GM12878 (cell line): ENCODE measurements at regions not wholly inside any gene's neighbourhood (a gene's known extent, or its start where the extent isn't known, plus 50 kb on each side); places are given as distances from the start of the nearest gene placed in this dataset.

ENCODE experiments used
- ATAC-seq: fragments of 200-7000 bp; cut with Tn5 transposase; 3 replicates; pipeline ENCODE4 v1.9.1; 2020; ENCODE audit warnings: mild to moderate bottlenecking, moderate library complexity
- BruUV-seq: library from RNA; stranded (reverse); fragments of 400-500 nt; replicated peaks from 2 replicates; lab custom pipeline; 2021; lab: Mats Ljungman, UMichigan
- CTCF ChIA-PET: fragments of 300-600 bp; sonication (Branson Sonifier 250); formaldehyde crosslinking; extraction: SDS; loops from one replicate; lab custom pipeline; 2021; ENCODE audit warnings: inconsistent platforms; lab: Yijun Ruan, JAX
- POLR2A ChIA-PET: fragments of 350-600 bp; formaldehyde crosslinking; extraction: SDS; loops from one replicate; lab custom pipeline; 2021; ENCODE audit warnings: inconsistent platforms; lab: Charles Lee
- RAD21 ChIA-PET: fragments of 300-600 bp; sonication (Branson Sonifier 250); formaldehyde crosslinking; loops from one replicate; lab custom pipeline; 2023; ENCODE audit warnings: antibody characterized with exemption; ENCODE audit not compliant: unreplicated experiment; lab: Charles Lee
- SMC1A ChIA-PET: fragments of 300-600 bp; sonication (Branson Sonifier 250); formaldehyde crosslinking; loops from one replicate; lab custom pipeline; 2023; ENCODE audit not compliant: unreplicated experiment, uncharacterized antibody; lab: Charles Lee
- DNase-seq: peaks from one replicate; pipeline ENCODE4 v3.0.0-alpha.2; 2011; ENCODE audit warnings: low read depth, low spot score
- FAIRE-seq: peaks from 3 replicates; lab custom pipeline; 2011; peaks lifted over from hg19 to GRCh38; lab: Jason Lieb, UNC
- H2AFZ ChIP-seq: 2 replicates; pipeline ENCODE4 v1.6.0; 2011; ENCODE audit warnings: low read depth, low read length, control low read depth; ENCODE audit not compliant: control insufficient read depth
- H3K27ac ChIP-seq: 2 replicates; pipeline ENCODE4 v1.5.1; 2011; ENCODE audit warnings: control low read depth; ENCODE audit not compliant: control insufficient read depth, insufficient read depth
- H3K27me3 ChIP-seq, 2 experiments: replicated peaks in 1 of 2; 2 replicates each; pipeline versions ENCODE4 v1.6.0 to v1.6.1; 2011; ENCODE audit warnings: low read length in 1 of 2; ENCODE audit not compliant: control insufficient read depth in 2 of 2, insufficient read depth in 2 of 2
- H3K36me3 ChIP-seq, 2 experiments: 2 replicates each; pipeline ENCODE4 v1.5.1; 2011; ENCODE audit warnings: low read length in 1 of 2; ENCODE audit not compliant: control insufficient read depth in 2 of 2, insufficient read depth in 2 of 2
- H3K4me1 ChIP-seq: 2 replicates; pipeline ENCODE4 v1.6.1; 2011; ENCODE audit warnings: mild to moderate bottlenecking, low read length, moderate library complexity, mixed read lengths; ENCODE audit not compliant: control insufficient read depth, insufficient read depth
- H3K4me2 ChIP-seq: 2 replicates; pipeline ENCODE4 v1.6.0; 2011; ENCODE audit warnings: control low read depth; ENCODE audit not compliant: control insufficient read depth, insufficient read depth
- H3K4me3 ChIP-seq: fragments of 200-600 bp; sonication (generic); 2 replicates; pipeline ENCODE4 v1.5.1; 2016
- H3K79me2 ChIP-seq: 2 replicates; pipeline ENCODE4 v1.6.0; 2011; ENCODE audit warnings: low read length; ENCODE audit not compliant: control insufficient read depth, insufficient read depth
- H3K9ac ChIP-seq: 2 replicates; pipeline ENCODE4 v1.8.0; 2011; ENCODE audit warnings: low read length, control low read depth, mixed read lengths; ENCODE audit not compliant: control insufficient read depth, insufficient read depth
- H3K9me3 ChIP-seq: replicated peaks from 3 replicates; pipeline ENCODE4 v1.5.1; 2011; ENCODE audit warnings: mild to moderate bottlenecking, low read length; ENCODE audit not compliant: control insufficient read depth, insufficient read depth
- H4K20me1 ChIP-seq: 2 replicates; pipeline ENCODE4 v1.6.0; 2011; ENCODE audit not compliant: control insufficient read depth, insufficient read depth
- ATF7 ChIP-seq: fragments of 450-650 bp; IDR thresholded peaks from 2 replicates; pipeline ENCODE4 v1.6.1; 2016; ENCODE audit warnings: low read depth, mild to moderate bottlenecking
- CBFB ChIP-seq: IDR thresholded peaks from 2 replicates; pipeline ENCODE4 v1.6.1; 2016; ENCODE audit warnings: antibody characterized with exemption, low read depth
- CEBPB ChIP-seq, 2 experiments: fragments of 150-350 bp in 1 of 2; IDR thresholded peaks; 2 replicates each; pipeline ENCODE4 v1.6.1; 2012 to 2014; ENCODE audit warnings: low read depth in 2 of 2, low read length in 2 of 2, borderline replicate concordance in 1 of 2, inconsistent platforms in 1 of 2
- CHD2 ChIP-seq: IDR thresholded peaks from 2 replicates; pipeline ENCODE4 v1.6.1; 2011; ENCODE audit warnings: low read depth, low read length, improper control_type of control experiment, borderline replicate concordance
- ETV6 ChIP-seq, 2 experiments: fragments of 450-650 bp in 1 of 2; IDR thresholded peaks in 1 of 2; conservative IDR thresholded peaks in 1 of 2; 2 replicates each; pipeline ENCODE4 v1.6.1; 2014; ENCODE audit warnings: antibody characterized with exemption in 1 of 2, borderline replicate concordance in 1 of 2, low read depth in 1 of 2, mild to moderate bottlenecking in 1 of 2, moderate library complexity in 1 of 2
- HSF1 ChIP-seq: fragments of 150-350 bp; IDR thresholded peaks from 2 replicates; pipeline ENCODE4 v1.6.1; 2014; ENCODE audit warnings: mild to moderate bottlenecking, low read depth, low read length
- NRF1 ChIP-seq: conservative IDR thresholded peaks from 2 replicates; pipeline ENCODE4 v1.6.1; 2011; ENCODE audit warnings: mild to moderate bottlenecking, low read depth, low read length, improper control_type of control experiment
- WGBS: methylation state at CpG from one replicate; pipeline ENCODE4 v1.1.6; 2016; ENCODE audit warnings: low lambda C conversion rate; ENCODE audit not compliant: insufficient replicate concordance, insufficient coverage; ENCODE audit errors: missing lambda C conversion rate; 5-methylcytosine and 5-hydroxymethylcytosine counted together
- in situ Hi-C: fragments of 300-500 bp; cut with MboI; formaldehyde crosslinking; loops from 9 replicates; pipeline ENCODE4 v1.14.3; 2018; ENCODE audit warnings: mixed read lengths
- intact Hi-C: fragments of 100-400 bp; cut with micrococcal nuclease; formaldehyde crosslinking; loops from one replicate; pipeline ENCODE4 v1.14.2; 2022; ENCODE audit not compliant: unreplicated experiment

- H3K4me1 ChIP-seq, result no peaks in the 10 kb centered on the region
- DNase-seq (no peak), ATAC-seq (no peak), FAIRE-seq (no peak)
- BruUV-seq, result no TSS peak
- no peaks in the 10 kb centered on the region for H3K9me3 ChIP-seq
- POLR2A ChIA-PET, result no interaction called here
- TF ChIP-seq CHD2 (no peak), ETV6 (conservative IDR thresholded peaks at IDR 0.05 in 1 of 2, IDR thresholded peaks at IDR 0.05 in 1 of 2; ENCODE audit: borderline replicate concordance in 1 of 2, low read depth in 1 of 2) (no peak), ATF7 (no peak), CBFB (no peak), CEBPB (IDR thresholded peaks at IDR 0.05; ENCODE audit: borderline replicate concordance in 1 of 2, low read depth in 2 of 2, low read length in 2 of 2) (no peak), NRF1 (no peak), HSF1 (no peak)
- no peaks in the 10 kb centered on the region for H3K79me2 ChIP-seq
- intact Hi-C loops, result no loop called here
- H3K9ac ChIP-seq, result no peak overlapping the region
- no peak overlapping the region for H3K4me3 ChIP-seq
- no peaks in the 10 kb centered on the region for H4K20me1 ChIP-seq
- CTCF ChIA-PET, result no interaction called here
- 35% methylated on average over 23 of the region's 23 CpGs for WGBS
- no peak overlapping the region for H3K4me2 ChIP-seq
- H2AFZ ChIP-seq, result no peak overlapping the region
- no peaks in the 10 kb centered on the region for H3K27me3 ChIP-seq
- RAD21 ChIA-PET, result no interaction called here
- no peaks in the 10 kb centered on the region for H3K36me3 ChIP-seq
- in situ Hi-C loops, result no loop called here
- H3K27ac ChIP-seq, result no peak overlapping the region
- SMC1A ChIA-PET, result interaction anchor here (0.5 kb wide), 1 partner anchor 1761 kb away, joined by 3 read pairs; no protein-coding TSS in a partner anchor
Measured at GRCh38 chr22:27237080-27237741, 564.3 kb downstream of the MN1 start.
